ENCODE measurements at regions not wholly inside any gene's neighbourhood (a gene's known extent, or its start where the extent isn't known, plus 50 kb on each side); places are given as distances from the start of the nearest gene placed in this dataset.
"Not testable (repeated sequence)": the region's sequence is repeated elsewhere in the genome, so short reads cannot be mapped to it uniquely, and the experiment has no call there.

DNA sequence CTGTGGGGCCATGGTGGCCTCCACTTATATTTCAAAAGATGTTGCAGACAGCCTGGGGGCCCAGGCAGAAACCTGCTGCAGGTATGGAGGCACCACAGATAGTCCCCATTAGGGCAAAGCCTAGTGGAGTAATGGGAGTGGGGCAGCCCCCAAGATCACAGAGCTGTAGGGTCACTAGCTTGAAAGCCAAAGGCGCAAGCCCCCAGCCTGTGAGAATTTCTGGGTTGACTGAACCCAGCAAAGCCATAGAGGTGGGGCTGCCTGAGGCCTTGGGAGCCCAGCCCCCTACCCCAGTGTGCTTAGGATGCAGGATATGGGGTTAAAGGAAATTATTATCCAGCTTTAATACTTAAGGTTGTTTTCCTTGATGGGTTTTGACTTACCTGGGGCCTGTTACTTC lies 165.3 kb upstream of the FBN2 start:
- H3K27me3 ChIP-seq (ENCODE audit: insufficient read depth, low read depth, severe bottlenecking): no peaks in the 10 kb centered on the region
- H3K27ac ChIP-seq: no peak overlapping the region
- no peak for DNase-seq
- H3K9me3 ChIP-seq (ENCODE audit: severe bottlenecking): no peaks in the 10 kb centered on the region
- no peaks in the 10 kb centered on the region for H3K36me3 ChIP-seq
- TF ChIP-seq, protein P1, sequence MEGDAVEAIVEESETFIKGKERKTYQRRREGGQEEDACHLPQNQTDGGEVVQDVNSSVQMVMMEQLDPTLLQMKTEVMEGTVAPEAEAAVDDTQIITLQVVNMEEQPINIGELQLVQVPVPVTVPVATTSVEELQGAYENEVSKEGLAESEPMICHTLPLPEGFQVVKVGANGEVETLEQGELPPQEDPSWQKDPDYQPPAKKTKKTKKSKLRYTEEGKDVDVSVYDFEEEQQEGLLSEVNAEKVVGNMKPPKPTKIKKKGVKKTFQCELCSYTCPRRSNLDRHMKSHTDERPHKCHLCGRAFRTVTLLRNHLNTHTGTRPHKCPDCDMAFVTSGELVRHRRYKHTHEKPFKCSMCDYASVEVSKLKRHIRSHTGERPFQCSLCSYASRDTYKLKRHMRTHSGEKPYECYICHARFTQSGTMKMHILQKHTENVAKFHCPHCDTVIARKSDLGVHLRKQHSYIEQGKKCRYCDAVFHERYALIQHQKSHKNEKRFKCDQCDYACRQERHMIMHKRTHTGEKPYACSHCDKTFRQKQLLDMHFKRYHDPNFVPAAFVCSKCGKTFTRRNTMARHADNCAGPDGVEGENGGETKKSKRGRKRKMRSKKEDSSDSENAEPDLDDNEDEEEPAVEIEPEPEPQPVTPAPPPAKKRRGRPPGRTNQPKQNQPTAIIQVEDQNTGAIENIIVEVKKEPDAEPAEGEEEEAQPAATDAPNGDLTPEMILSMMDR (IDR thresholded peaks at IDR 0.05; ENCODE audit: low read depth, low read length): no peak
- no peak overlapping the region for H3K4me3 ChIP-seq (ENCODE audit: low read depth, low read length)

GRCh38 chr5:128706269-128706668 lies 168.2 kb upstream of the FBN2 start:
- Histone ChIP-seq H3K4me3 (ENCODE audit: low read depth, low read length) (no peak overlapping the region), H3K9me3 (ENCODE audit: severe bottlenecking) (no peaks in the 10 kb centered on the region), H3K27ac (no peak overlapping the region), H3K36me3 (no peaks in the 10 kb centered on the region), H3K27me3 (ENCODE audit: insufficient read depth, low read depth, severe bottlenecking) (no peaks in the 10 kb centered on the region)
- no peak for DNase-seq
- TF ChIP-seq, protein P1 (IDR thresholded peaks at IDR 0.05; ENCODE audit: low read depth, low read length): no peak

DNA sequence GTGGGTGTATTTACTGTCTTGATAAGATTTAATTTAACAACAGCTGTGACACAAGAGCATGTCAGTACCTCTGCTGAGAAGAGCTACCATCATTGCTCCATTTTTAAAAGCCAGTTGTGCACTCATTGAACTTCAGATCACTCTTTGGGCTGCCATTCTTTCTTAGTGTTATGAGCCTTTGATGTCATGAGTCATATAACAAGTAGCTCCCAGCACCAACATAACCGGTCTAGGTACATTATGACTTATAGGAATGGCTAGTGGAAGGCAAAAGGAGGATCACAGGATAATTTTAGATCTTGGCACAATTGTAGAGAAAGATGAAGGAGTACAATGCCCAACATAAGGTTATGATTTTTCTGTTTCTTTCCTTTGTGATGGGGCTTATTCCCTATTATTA lies 170.8 kb upstream of the FBN2 start:
- no peak overlapping the region for H3K4me3 ChIP-seq (ENCODE audit: low read depth, low read length)
- TF ChIP-seq, protein P1 (IDR thresholded peaks at IDR 0.05; ENCODE audit: low read depth, low read length): no peak
- no peaks in the 10 kb centered on the region for H3K27me3 ChIP-seq (ENCODE audit: insufficient read depth, low read depth, severe bottlenecking)
- H3K36me3 ChIP-seq: no peaks in the 10 kb centered on the region
- H3K9me3 ChIP-seq (ENCODE audit: severe bottlenecking): no peaks in the 10 kb centered on the region
- no peak for DNase-seq
- H3K27ac ChIP-seq: no peak overlapping the region

GRCh38 chr5:128711216-128711615 lies 173.2 kb upstream of the FBN2 start:
- H3K36me3 ChIP-seq: no peaks in the 10 kb centered on the region
- TF ChIP-seq, protein P1 (IDR thresholded peaks at IDR 0.05; ENCODE audit: low read depth, low read length): no peak
- H3K4me3 ChIP-seq (ENCODE audit: low read depth, low read length): no peak overlapping the region
- H3K27ac ChIP-seq: no peak overlapping the region
- H3K9me3 ChIP-seq (ENCODE audit: severe bottlenecking): no peaks in the 10 kb centered on the region
- no peaks in the 10 kb centered on the region for H3K27me3 ChIP-seq (ENCODE audit: insufficient read depth, low read depth, severe bottlenecking)
- DNase-seq: no peak

DNA sequence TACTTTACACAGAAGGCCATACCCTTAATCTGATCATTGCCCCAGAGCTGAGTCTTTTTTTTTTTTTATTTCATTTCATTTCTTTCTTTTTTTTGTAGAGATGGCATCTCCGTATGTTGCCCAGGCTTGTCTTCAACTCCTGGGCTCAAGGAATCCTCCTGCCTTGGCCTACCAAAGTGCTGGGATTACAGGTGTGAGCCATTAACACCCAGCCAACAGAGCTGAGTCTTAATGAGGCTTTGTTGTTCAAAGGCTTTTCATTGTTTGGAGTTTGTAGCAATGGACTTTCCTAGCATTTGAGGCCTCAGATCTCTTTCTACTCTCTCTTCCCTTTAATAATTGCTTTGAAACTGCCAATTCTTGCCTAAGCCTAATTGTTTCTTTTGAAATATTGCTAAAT lies 176.5 kb upstream of the FBN2 start:
- DNase-seq: no peak
- no peak overlapping the region for H3K27ac ChIP-seq
- no peak overlapping the region for H3K4me3 ChIP-seq (ENCODE audit: low read depth, low read length)
- no peaks in the 10 kb centered on the region for H3K9me3 ChIP-seq (ENCODE audit: severe bottlenecking)
- no peaks in the 10 kb centered on the region for H3K36me3 ChIP-seq
- H3K27me3 ChIP-seq (ENCODE audit: insufficient read depth, low read depth, severe bottlenecking): no peaks in the 10 kb centered on the region
- TF ChIP-seq, protein P1 (IDR thresholded peaks at IDR 0.05; ENCODE audit: low read depth, low read length): no peak

- TF ChIP-seq, protein P1 (IDR thresholded peaks at IDR 0.05; ENCODE audit: low read depth, low read length): no peak
- no peaks in the 10 kb centered on the region for H3K36me3 ChIP-seq
- H3K9me3 ChIP-seq (ENCODE audit: severe bottlenecking): no peaks in the 10 kb centered on the region
- peaks cover 3% of the 10 kb centered on the region for H3K27me3 ChIP-seq (ENCODE audit: insufficient read depth, low read depth, severe bottlenecking)
- H3K27ac ChIP-seq: no peak overlapping the region
- DNase-seq: no peak
- H3K4me3 ChIP-seq (ENCODE audit: low read depth, low read length): no peak overlapping the region
Measured at GRCh38 chr5:128722551-128722950, 184.5 kb upstream of the FBN2 start.

DNA sequence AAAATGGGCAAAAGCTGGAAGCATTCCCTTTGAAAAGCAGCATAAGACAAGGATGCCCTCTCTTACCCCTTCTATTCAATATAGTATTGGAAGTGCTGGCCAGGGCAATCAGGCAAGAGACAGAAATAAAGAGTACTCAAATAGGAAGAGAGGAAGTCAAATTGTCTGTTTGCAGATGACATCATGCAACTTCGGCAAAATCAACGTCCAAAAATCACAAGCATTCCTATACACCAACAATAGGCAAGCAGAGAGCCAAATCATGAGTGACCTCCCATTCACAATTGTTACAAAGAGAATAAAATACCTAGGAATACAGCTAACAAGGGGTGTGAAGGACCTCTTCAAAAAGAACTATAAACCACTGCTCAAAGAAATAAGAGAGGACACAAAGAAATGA lies 192.0 kb upstream of the FBN2 start:
- DNase-seq; H3K4me3 ChIP-seq (ENCODE audit: low read depth, low read length); H3K9me3 ChIP-seq (ENCODE audit: severe bottlenecking): not testable (repeated sequence)

GRCh38 chr5:128735656-128736055 lies 197.6 kb upstream of the FBN2 start:
- not testable (repeated sequence) for DNase-seq; H3K9me3 ChIP-seq (ENCODE audit: severe bottlenecking); H3K27me3 ChIP-seq (ENCODE audit: insufficient read depth, low read depth, severe bottlenecking); H3K4me3 ChIP-seq (ENCODE audit: low read depth, low read length); H3K27ac ChIP-seq; H3K36me3 ChIP-seq

More for the DNA sequence above, 192.0 kb upstream of the FBN2 start:
- H3K36me3 ChIP-seq; H3K27me3 ChIP-seq (ENCODE audit: insufficient read depth, low read depth, severe bottlenecking); H3K27ac ChIP-seq: not testable (repeated sequence)
